NCI-H69 (cell line): ENCODE measurements at regions not wholly inside any gene's neighbourhood (a gene's known extent, or its start where the extent isn't known, plus 50 kb on each side); places are given as distances from the start of the nearest gene placed in this dataset.
"Not testable (repeated sequence)": the region's sequence is repeated elsewhere in the genome, so short reads cannot be mapped to it uniquely, and the experiment has no call there.

Experiments
- DNase-seq: peaks from one replicate; lab custom pipeline; 2025; lab: John Stamatoyannopoulos, UW

GRCh38 chr6:18527836-18528743, 140.9 kb downstream of the RNF144B start:
- DNase-seq, result peak; percentile 91

DNA sequence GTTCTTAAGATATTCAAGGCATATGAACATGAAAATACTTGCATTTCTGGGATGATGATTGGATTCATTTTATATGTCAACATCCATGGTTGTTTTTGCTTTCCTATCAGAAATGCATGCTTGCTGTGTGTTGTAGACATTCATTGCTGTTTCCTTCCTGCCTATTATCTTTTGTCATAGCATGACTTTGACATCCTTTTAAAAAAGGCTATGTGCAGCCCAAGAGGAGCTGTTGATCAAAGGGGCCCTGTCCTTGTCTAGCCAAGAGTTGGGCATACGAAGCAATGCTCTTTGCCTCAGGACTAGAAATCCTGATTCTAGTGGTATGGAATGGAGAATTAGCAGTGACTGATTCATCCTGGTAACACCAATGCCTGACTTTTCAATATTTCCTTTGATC, 143.1 kb downstream of the RNF144B start:
- DNase-seq, result peak; percentile 16

DNA sequence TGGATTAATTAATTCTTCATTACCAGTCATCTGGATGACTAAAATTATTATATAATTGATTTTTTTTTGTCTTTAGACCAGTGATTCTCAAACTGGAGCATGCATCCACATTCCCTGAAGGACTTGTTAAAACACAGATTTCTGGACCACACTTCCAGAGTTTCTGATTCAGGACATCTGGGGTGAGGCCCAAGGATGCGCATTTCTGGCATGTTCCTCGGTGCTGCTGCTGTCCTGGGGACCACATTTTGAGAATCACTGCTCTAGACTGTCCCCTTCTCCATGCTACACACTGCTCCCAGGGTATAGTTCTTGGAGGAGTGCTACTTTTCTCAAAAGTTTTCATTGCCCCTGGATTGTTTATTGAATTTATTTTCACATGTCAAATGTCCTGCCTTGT, 145.0 kb downstream of the RNF144B start:
- no peak for DNase-seq

DNA sequence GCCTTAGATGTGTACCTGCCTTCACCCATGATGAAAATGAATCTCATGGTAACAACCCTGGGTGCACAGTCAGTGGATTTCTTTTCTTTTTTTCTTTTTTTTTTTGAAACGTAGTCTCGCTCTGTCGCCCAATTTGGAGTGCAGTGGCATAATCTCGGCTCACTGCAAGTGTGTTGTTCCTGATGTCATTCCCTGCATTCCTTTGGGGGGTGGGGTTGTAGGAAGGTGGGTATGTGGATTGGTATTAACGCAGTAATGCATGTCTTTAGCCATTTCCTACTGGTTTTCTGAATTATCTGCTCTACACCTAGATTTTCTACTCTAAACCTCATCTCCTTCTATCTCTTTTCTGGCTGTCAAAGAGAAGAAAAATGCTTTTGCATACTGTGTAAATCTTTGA, 146.6 kb downstream of the RNF144B start:
- DNase-seq, result no peak

- DNase-seq, result peak; percentile 53
Observed at GRCh38 chr6:18536591-18537055, 149.5 kb downstream of the RNF144B start.

GRCh38 chr6:18538315-18538714, 151.2 kb downstream of the RNF144B start:
- no peak for DNase-seq

DNA sequence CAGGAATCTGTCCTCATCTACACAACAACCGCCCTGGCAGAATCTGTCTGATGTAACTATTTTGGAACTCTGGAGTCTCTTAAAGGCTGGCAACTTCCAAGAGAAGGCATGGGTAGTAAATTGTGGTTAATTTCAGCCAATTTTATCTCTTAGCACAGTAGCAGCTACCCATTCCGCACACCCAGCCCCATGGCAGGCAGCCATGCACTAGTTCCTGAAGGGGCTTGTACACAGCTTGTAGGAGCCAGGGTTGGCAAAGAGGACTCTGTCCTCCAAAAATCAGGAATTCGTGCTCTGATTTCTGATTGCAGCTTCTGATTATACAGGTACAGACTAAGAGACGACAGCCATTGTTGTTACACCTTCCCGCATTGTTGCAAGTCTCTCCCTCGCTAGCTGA, 155.9 kb downstream of the RNF144B start:
- DNase-seq, result no peak

DNA sequence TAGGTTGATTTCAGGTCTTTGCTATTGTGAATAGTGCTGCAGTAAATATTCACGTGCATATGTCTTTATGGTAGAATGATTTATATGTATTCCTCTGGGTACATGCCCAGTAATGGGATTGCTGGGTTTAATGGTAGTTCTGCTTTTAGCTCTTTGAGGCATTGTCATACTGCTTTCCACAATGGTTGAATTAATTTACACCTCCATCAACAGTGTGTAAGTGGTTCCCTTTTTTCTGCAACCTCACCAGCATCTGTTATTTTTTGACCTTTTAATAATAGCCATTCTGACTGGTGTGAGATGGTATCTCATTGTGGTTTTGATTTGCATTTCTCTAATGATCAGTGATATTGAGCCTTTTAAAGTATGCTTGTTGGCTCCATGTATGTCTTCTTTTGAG, 158.0 kb downstream of the RNF144B start:
- not testable (repeated sequence) for DNase-seq

- no peak for DNase-seq
Observed at GRCh38 chr6:18545726-18546125, 158.6 kb downstream of the RNF144B start.

DNA sequence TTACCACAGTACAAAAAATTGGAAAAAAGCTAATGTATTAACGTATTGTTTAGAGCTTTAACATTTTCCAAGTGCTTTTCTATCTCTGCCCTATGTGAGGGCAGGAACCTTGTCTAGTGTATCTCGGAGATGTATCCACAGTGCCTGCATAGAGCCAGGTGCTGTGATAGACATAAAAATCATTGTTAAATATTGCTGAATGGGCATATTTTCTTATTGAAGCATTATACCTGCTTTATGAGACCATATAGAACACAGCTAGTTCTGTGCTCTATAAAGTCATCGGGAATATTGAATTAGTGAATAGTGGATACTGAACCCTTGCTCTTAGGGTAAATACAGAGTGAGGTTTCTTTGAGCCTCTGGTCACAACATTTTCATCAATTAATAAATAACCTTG, 163.0 kb downstream of the RNF144B start:
- no peak for DNase-seq

DNA sequence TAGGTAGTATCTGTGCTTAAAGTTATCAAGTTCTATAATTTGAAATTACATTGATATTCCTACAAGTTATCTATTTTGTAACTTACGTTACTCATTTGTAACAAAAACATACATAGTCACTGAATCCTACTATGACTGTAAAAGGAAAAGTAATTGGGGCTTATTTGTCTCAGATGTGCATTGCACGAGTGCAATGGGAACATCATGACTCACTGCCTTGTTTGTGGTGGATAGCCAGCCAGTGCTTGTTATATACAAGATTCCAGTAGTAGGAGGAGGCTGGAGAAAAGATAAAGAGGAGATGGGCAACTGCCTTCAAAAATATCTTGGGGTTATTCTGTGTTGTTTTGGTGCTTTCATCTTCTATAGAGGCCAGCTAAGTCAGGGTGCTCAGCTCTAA, 164.1 kb downstream of the RNF144B start:
- DNase-seq, result no peak

DNA sequence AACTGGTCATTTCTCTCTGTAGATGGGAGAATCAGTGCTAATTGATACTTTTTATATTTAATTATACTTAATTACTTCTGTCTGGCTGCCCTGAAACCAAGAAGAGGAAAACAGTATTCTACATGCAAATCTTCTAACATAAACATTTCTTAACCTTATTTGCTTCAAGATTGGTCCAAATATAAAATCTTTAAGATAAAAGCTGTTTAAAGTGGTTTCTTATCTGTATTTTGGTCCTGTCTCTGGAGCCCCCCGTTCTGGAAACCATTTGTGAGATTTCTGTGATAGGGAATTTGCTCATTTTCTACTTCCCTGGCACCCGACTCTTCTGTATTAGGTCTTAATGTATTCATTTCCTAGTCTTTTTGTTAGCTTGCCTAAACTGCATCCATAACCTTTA, 168.6 kb downstream of the RNF144B start:
- DNase-seq, result peak; percentile 29

- peak; percentile 36 for DNase-seq
Observed at GRCh38 chr6:18561037-18561750, 174.0 kb downstream of the RNF144B start.

GRCh38 chr6:18562726-18563125, 175.6 kb downstream of the RNF144B start:
- DNase-seq, result peak; percentile 67

- DNase-seq, result no peak
Observed at GRCh38 chr6:18564775-18565174, 177.6 kb downstream of the RNF144B start.

- DNase-seq, result no peak
Observed at GRCh38 chr6:18565231-18565630, 178.1 kb downstream of the RNF144B start.

DNA sequence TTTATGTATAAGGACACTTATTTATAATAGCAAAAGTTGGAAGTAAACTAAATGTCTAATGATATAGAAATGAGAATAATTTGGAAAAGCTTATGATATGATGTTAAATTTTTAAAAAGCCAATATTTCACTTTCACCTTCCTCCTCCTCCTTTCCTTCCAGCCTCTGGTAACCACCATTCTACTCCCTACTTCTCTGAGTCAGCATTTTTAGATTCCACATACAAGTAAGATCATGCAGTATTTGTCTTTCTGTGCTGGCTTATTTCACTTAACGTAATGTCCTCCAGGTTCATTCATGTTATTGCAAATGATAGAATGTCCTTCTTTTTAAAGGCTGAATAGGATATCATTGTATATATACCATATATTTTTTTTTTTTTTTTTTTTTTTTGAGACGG, 180.2 kb downstream of the RNF144B start:
- no peak for DNase-seq

- DNase-seq, result no peak
Observed at GRCh38 chr6:18577491-18577890, 190.3 kb downstream of the RNF144B start.

DNA sequence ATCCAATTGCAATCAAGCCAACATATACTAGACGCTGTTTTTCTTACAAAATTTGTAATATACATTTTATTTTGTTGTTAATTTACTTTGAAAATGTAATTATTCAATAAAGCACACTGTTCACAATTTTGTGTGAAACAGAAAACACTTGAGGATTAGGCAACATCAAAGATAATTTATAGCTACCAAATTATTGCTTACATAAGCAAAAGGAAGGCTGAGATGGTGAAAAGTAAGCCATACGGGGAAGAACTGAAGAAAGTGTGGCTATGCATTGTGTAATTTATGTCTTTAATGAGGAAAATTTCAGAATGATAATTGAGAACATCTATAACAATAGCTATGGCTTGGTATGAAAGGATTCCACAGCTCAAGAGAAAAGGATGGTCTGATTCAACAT, 192.0 kb downstream of the RNF144B start:
- DNase-seq, result no peak

DNA sequence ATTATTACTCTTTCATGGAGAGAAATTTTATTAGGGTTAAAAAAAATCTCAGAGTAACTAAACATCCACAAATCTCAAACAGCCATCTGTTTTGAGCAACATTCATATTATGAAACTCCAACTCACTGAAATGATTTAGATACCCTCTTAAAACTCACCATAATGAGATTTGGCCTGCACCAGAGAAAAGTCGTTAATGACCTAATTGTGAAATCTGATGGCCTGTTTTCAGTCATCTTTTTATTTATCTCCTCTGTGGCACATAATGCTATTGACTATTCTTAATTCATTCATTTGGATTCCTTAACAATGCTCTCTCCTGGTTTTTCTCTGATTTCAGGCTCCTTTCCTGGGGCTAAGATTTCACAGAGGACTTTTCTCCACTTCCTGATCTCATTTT, 192.7 kb downstream of the RNF144B start:
- DNase-seq, result no peak

DNA sequence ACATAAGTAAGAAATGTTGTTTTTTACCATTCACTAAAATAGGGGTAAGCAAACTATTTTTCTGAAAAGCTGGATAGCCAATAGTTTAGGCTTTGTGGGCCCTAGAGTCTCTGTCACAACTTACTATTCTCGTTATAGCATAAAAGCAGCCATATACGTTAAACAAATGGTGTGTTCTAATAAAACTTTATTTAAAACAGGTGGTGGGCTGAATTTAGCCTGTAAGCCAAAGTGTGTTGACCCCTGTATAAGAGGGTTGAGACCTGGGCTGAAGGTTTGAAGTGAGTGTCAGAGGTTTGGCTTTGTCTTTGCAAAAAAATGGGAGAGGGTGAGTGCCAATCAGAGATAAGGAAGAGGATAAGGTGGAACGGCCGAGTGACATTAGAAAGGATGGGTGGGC, 197.2 kb downstream of the RNF144B start:
- no peak for DNase-seq

DNA sequence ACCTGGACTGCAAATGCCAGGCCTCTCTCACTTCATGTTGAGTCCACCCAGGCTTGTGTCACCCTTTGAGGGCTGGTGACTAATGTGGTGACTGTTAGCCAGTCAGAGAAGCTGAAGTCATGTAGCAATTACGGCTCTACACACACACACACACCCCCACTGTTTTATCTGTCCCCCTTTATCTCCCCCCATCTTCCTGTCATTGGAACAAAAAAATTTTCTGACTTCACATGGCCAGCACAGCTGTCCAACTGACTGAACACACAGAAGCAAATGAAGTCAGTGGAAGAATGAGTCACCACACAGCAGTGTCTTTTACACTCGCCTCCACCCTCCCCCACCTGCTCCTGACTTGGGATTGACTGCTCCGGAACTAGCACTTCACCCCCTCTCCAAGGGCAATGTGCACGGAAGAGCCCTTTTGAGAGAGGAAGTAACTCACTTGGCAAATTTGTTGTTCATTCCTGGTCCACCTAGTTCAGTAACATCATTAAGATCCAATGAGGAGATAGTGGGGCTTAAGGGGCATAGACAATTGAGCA, 198.0 kb downstream of the RNF144B start:
- peak; percentile 87 for DNase-seq

- DNase-seq, result peak; percentile 16
Observed at GRCh38 chr6:18586133-18586532, 199.0 kb downstream of the RNF144B start.
